CD4-positive, alpha-beta T cell treated with Interleukin-2 at 100 ng/mL for 4 hours (primary cell): ENCODE measurements at regions not wholly inside any gene's neighbourhood (a gene's known extent, or its start where the extent isn't known, plus 50 kb on each side); places are given as distances from the start of the nearest gene placed in this dataset.
"Not testable (repeated sequence)": the region's sequence is repeated elsewhere in the genome, so short reads cannot be mapped to it uniquely, and the experiment has no call there.

Source experiments
- DNase-seq: peaks from one replicate; pipeline ENCODE4 v3.0.0-alpha.2; 2020; ENCODE audit warnings: low spot score

DNA sequence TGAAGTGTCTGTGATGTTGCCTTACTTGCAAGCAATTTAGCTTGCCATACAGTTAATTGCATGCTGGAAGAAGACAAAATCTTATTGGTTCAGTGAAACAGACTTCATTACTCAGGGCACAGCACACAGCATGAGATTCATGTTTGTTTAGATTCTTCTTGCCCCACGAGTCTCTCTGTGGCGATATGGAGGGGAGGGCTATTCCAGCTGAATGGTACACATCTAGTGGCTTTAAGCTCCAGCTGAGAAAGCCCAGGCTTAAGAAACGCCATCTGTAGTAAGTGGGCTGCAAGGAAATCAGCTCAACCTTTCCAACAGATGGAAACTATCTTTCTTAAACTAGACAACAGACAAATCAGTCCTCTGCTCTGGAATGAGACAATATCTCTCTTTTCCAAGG lies 1022.0 kb downstream of the NCAM2 start:
- no peak for DNase-seq

DNA sequence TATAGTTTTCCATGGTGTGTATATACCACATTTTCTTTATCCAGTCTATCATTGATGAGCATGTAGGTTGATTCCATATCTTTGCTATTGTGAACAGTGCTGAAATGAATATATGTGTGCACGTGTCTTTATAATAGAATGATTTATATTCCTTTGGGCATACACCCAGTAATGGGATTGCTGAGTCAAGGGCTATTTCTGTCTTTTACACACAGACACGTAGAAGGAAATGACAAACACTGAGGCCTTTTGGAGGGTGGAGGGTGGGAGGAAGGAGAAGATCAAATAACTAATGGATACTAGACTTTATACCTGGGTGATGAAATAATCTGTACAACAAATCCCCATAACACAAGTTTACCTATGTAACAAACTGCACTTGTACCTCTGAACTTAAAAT lies 1025.7 kb downstream of the NCAM2 start:
- DNase-seq = not testable (repeated sequence)

DNA sequence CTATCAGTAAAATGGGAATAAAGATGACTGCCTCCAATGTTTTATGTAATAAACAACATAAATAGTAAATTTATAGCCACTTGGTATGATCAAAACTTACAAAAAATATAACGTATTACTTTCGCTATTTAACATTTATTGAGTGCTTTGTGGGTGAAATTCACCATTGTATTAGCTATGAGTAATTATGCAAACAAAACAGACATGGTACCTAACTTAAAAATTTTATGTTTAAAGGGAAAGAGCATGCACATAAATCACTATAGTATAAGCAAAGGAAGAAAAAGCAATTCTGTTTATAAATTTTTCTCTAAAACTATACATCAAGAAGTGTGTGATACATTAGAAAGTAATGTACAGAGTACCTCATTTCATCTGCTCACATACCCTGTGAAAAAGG lies 1046.2 kb downstream of the NCAM2 start:
- DNase-seq = no peak

DNA sequence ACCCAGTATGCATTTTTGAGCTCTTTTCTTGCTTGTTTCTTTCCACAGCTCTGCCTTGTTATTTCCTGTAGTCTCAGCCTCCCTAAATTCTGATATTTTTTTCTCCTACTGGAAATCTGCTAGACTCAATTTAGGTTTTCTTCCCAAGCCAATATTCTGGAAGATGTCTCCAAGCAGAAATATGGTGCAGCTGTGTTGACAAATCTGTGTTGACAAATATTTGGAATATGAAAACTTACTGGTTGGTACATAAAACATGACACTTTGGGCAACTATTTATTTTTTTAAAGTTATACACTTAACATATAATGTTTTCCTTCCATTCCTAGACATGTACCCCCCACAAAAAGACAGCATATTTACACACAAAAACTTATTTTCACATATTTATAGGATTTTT lies 1048.4 kb downstream of the NCAM2 start:
- DNase-seq = no peak

DNA sequence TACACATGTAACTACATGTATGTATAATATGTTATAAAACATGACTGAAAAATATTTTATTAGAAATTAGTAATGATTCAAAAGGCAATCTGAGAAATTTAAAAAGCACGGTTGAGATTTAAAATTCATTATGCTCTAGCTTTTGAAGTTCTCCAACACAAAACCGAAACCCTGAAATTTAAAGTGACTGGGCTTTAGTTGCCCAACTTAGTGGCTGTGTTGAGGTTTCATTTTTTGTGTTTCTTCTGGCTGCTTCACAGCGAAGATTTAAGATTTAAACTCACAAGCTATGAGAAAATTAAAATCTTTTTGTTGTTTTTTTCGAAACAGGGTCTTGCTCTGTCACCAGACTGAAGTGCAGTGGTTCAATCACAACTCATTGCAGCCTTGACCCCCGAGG lies 1058.7 kb downstream of the NCAM2 start:
- no peak for DNase-seq

DNA sequence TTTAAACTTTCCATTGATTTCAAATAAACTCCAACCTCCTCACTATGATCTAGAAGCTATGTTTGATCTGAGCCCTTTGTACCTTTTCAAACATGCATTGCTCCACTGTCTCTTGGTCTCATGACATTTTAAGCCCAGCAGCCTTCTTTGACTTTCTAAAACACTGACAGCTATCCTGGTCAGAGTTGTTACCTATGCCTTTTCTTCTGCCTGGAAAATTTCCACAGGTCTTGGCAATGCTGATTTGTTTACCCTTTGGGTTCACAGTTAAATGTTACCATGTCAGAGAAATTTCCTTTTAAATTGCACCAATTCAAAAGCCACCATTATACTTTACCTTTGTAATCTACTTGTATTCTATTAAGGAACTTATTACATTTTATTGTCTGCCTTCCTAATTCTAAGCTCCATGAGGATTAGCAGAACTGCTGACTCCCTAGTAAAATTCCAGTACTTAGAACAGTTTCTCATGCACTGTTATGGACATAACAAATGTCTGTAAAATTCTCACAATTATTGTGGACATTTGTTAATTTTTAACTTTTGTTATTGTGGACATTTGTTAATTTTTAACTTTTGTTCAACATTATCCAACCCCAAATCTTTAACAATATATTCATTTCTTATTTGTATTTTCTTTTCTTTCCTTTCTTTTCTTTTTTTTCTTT lies 1064.4 kb downstream of the NCAM2 start:
- no peak for DNase-seq

DNA sequence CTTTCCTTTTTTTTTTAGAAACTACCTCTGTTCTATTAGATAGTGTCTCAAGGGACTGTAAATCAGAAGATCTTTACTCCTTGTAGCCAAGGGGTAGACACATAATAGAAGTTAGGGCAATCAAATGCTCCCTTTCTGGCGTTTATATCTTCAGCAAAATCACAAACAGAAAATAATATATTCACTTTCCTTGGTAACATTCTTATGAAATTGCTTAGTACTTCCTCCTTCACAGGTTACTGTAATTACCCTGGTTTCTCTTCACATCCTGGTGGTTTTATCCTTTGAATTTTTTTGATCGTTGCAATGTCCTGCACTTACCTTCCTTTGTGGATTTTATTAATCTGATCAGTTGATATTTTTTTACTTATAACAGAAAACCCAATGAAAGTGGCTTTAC lies 1064.9 kb downstream of the NCAM2 start:
- DNase-seq = no peak

DNA sequence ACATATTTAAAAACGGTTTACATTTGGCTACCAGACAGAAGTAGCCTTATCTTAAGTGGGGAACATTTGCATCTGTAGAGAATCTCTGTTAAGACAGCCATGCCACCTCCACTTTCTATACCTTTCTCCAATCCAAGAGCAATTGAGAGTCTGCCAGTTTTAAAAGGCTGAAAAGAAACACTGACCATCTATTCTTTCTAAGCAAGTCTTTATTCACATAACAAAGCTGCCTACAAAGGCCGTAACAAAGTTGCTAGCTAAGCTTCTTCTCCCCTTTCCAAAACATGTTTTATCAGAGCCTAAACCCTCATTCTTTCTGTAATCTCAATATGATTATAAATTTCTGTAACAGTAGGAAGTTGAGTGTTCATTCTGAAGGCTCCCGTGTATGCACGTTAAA lies 1078.3 kb downstream of the NCAM2 start:
- DNase-seq = no peak

DNA sequence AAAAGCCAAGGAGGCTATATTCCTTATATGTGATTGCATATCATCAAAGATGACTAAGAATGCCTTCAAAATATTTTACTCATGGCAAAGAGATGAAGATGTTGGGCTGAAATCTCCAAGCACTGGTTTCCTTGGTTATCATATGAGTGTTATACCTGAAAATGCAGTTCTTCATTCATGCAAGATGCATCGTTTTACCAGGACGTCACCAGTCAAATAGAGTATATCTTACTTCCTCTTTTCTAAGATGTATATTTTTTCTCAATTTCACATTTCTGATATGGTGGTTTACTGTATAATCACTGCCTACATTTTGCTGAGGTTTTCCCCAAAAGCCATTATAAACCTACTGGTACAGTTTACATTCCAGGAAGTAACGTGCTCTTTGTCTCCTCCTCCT lies 1085.7 kb downstream of the NCAM2 start:
- no peak for DNase-seq

DNA sequence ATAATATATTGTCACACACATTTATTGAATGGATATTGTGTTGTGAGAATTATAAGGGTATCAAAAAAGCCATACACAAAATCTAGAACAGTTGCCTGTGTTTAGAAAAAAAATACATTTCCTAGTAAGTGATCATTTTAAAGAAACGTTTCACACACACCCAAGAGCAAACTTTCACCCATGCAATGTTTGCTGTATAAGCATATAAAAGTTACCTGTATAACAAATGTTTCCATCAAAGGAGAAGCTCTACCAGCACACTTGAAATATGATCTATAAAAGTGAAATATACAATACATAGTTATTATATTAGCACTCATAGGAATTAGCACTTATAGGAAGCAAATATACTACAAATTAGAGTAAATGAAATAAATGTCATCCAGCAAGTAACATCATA lies 1098.1 kb downstream of the NCAM2 start:
- no peak for DNase-seq

DNA sequence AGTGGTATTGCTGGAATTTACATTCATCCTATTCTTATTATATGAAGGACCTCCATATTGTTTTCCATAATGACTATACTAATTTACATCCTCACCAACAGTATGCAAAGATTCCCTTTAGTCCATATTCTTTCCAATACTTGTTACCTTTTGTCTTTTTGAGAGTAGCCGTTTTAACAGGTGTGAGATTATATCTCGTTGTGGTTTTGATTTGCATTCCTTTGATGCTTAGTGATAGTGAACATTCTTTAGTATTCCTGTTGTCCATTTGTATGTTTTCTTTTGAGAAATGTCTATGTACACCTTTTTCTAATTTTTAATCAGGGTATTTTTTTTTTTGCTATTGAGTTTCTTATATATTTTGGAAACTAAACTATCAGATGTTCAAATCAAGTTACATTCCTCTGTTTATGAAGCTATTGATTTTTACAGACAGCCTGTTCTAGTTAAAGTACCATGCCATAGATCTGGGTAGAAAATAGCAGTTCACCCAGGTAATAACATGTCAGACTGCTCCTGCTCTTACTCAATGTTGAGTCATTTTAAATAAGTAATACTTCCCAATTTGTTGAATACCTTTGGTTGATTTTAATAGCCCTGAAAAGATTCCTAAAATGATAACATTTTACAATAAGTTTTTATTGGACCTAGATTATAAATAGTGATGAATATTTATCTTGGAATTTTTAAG lies 1108.7 kb downstream of the NCAM2 start:
- DNase-seq = no peak

DNA sequence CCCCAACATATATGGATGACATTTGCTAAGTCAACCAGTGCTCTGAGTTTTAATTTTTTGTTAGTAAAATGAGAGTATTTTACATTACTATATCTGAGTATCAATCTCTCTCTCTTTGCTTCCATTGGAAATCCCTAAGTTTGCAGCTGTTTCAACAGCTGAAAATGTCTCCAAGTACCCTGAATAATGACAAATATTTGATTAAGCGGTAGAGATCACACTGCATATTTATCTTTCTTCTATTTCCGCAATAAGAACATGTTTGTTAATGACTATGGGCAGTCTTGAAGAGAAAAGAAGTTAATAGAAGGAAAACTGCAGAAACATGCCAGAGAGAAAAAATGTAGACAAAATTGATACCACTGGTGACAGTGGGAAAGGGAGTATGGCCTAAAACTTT lies 1117.5 kb downstream of the NCAM2 start:
- no peak for DNase-seq

DNA sequence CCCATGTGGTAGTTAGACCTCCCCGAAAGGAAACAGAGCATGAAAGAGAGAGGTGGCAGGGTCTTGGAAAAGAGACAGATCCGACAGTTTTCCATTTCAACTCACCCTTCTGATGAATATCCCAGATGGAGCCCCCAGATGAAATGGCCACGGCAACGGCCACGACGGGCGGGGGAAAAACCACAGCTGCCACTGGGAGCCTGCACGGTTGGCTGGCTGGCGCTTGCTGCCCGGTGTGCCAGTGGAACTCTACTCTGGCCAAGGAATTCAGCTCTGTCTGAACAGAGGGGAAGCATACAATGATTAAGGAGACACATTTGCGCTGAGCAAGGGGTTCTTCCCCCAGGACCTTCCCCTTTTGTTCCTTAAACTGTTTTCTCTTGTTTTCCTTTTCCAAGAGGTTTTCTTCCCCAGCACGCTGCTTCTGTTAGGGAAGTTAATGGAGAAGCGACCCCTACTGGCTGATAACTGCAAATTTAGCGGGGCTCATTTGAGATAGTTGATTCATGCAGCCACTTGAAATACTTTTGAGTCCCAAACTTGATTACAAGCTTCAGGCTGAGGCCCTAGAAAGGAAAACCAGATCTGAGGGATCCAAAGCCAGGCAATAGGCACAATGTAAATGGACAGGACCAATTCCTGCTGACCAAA lies 1122.5 kb downstream of the NCAM2 start:
- no peak for DNase-seq

DNA sequence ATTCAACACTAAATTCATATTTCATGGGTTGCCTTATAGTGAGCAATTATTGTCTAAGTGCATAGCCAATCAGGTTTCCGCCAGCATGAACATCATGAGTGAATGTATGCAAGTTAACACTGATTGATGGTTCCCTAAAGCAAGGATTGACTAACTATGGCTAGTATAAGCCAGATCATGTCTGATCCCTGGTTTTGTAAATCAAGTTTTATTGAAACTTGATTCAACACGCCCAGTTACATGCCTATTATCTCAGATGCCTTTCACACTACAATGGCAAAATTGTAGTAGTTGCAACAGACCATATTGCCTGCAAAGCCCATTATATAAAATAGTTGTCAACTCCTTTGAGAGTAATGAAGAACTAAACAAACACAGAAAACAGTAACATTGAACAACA lies 1127.4 kb downstream of the NCAM2 start:
- no peak for DNase-seq

DNA sequence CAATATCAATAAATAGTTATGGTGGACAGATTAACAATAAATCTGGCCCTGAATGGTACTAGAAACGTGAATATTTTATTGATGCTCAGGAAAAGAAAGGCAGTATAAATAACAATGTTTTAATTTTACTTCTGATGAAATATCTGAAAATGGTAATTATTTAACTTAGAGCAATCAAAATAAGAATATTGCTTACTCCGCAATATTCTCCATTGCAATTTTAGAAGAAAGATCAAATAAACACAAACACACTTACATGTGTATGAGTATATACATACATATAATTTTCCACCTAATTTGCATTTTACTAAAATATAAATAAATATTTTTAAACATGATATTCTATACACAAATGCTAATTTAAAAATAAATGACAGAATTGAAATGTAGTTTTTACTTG lies 1130.5 kb downstream of the NCAM2 start:
- DNase-seq = no peak

DNA sequence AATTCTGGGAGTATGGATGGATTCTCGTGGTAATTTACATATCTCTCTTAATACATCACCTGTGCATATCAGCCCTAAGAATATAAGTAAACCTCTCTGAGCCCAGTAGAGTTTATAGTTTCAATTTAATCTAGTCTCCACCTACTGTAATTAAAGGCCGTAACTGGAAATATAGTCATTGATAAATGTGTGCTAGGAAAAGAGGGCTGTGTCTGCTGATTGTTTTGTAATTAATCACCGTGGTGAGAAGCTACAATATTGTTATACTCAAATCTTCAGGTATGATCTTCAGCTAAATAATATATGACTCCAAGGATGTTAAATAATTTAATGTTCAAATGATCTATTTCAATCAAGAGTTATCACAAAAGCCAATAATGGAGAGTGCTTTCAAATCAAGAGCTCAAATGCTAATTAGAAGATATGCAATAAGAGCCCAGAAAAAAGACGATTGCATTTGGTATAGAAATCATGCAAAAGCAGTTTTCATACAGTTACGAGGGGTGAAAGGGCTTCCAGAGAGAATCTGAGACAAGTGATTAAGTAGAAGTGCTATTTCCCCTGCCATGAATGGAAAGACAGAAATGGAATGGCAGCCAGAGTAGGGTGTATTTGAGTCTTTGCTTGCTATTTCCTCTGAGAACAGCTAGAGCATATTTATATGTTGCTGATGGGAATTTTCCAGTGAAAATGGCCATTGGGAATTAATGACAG lies 1134.3 kb downstream of the NCAM2 start:
- DNase-seq = no peak

DNA sequence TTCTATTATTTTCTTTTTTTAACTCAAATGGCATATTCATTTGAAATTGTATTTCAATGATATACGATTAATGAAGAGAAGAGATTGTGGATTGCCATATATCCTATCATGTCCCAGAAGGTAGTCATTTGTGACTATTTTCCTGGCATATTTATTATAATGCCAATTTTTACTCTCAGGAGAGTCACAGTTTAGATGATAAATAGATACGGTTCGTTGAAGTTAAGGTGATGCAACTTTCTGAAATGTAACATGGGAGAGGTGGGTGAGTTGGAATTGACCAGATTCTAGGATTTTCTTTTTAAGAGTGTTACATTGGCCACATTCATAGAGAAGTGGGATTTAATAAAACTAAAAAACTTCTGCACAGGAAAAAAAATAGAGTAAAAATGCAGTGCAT lies 1138.5 kb downstream of the NCAM2 start:
- no peak for DNase-seq

DNA sequence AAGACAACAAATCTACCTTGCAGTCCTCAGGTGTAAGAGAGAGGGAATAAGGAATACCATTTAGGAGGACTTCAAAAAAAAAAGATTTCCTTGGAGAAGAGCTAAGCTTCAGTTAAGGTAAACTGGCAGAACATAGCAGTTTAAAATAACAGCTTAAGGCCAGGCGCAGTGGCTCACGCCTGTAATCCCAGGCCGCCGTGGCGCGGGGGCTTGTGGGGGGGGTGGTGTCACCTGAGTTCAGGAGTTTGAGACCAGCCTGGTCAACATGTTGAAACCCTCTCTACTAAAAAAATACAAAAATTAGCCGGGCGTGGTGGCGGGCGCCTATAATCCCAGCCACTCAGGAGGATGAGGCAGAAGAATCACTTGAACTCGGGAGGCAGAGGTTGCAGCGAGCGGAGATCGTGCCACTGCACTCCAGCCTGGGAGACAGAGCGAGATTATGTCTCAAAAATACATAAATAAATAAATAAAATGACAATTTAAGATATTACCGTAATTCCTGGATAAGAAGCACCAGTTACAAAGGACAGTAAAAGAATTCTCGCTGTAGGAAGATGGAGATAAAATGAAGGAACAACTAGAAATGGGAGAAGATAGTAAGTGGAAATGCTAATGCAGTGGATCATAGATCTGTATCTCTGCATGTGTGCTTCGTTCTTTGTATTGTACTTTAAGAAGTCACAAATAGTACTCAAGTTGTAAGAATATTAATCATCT lies 1140.2 kb downstream of the NCAM2 start:
- DNase-seq = no peak

DNA sequence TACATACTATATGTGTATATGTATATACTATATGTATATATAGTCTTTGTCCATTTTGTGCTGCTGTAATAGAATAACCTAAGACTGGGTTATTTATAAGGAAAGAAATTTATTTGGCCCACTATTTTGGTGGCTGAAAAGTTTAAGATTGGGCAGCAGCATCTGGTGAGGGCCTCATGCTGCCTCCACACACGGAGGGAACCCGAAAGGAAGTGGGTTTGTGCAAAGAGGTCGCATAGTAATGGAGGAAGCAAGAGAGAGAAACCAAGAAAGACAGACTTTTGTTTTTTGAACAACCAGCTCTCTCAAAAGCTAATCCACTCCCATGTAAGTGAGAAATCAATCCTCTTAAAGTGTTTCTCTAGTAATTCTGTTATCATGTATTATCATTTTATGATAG lies 1147.3 kb downstream of the NCAM2 start:
- no peak for DNase-seq

DNA sequence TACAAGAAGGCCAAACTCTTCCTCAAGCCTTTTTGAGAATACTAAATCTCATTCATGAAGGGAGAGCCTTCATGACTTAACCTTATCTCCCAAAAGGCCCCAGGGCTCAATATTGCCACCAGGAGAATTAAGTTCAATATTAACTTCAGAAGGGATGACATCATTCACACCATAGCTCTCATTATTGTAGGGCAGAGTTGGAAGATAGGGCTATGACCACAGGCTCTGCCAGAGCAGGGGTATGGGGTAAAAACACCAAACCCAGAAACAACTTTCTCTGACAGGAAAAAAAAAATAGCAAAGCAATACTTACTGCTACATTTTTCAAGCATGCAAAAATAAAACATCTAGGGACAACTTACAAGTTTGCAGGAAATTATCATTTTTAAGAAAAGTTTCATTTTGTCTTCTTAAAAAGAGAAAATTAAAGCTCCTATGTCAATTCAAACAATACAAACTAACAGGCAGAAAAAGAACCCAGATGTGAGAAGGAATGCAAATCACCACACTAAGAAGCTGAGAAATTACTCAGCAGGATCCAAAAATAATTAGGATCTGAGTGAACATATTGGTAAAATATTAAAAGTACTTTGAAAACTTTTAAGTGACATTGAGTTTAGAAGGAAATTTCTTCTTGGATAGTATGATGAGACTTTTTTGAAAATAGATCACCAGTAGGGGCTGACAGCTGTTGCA lies 1156.5 kb downstream of the NCAM2 start:
- no peak for DNase-seq

DNA sequence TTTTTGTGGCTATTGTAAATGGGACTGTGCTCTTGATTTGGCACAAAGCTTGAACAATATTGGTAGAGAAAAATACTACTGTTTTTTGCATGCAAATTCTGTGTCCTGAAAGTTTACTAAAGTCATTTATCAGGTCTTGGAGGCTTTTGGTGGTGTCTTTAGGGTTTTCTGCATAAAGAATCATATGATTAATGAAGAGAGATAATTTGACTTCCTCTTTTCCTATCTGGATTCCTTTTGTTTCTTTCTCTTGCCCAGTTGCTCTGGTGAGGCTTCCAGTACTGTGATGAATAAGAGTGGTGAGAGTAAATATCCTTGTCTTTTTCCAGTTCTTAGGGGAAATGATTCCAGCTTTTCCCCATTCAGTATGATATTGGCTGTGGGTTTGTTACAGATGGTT lies 1166.7 kb downstream of the NCAM2 start:
- no peak for DNase-seq

DNA sequence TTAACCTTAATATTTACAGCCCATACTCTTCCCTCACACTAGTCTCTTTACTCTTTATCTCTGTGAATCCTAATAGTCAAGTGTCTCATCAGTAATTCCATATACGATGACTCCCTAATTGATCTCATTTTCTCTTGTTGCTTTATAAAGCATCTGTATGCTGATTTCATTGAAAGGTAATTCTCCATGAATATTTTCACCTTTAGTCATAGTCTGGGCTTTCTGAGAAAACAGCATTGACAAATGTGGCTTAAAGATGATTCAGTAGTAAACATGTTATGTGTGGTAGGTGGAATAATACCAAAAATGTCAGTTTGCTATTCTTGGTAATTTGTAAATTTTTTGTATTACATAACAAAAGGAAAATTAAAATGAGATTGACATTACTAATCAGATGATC lies 1176.5 kb downstream of the NCAM2 start:
- no peak for DNase-seq
